BJ (cell line): ENCODE measurements at regions not wholly inside any gene's neighbourhood (a gene's known extent, or its start where the extent isn't known, plus 50 kb on each side); places are given as distances from the start of the nearest gene placed in this dataset.
A peak's percentile ranks its signal among the peaks of the same experiment; 100 is the strongest.

ENCODE experiments used
- CTCF ChIA-PET: fragments of 350-600 bp; formaldehyde crosslinking; extraction: SDS; loops from one replicate; lab custom pipeline; 2021; ENCODE audit warnings: antibody characterized with exemption, inconsistent platforms; lab: Yijun Ruan, JAX
- POLR2A ChIA-PET: fragments of 300-600 bp; sonication (Branson Sonifier 250); formaldehyde crosslinking; extraction: SDS; loops from one replicate; lab custom pipeline; 2021; ENCODE audit warnings: antibody characterized with exemption; lab: Charles Lee
- DNase-seq: peaks from one replicate; pipeline ENCODE4 v3.0.0-alpha.2; 2011; ENCODE audit warnings: low read depth
- H3K27me3 ChIP-seq: 2 replicates; pipeline ENCODE4 v1.6.0; 2011; ENCODE audit warnings: low read length; ENCODE audit not compliant: control insufficient read depth, insufficient read depth
- H3K36me3 ChIP-seq: 2 replicates; pipeline ENCODE4 v1.5.1; 2011; ENCODE audit warnings: low read length; ENCODE audit not compliant: control insufficient read depth, insufficient read depth
- H3K4me3 ChIP-seq: 2 replicates; pipeline ENCODE4 v1.5.1; 2011; ENCODE audit warnings: low read depth, mild to moderate bottlenecking, control low read depth, low read length
- CTCF ChIP-seq: IDR thresholded peaks from 2 replicates; pipeline ENCODE4 v1.5.1; 2011; ENCODE audit warnings: low read depth, mild to moderate bottlenecking, control low read depth, inconsistent platforms, low read length, moderate library complexity; ENCODE audit not compliant: insufficient read depth

- ChIA-PET POLR2A (no interaction called here), CTCF (interaction anchor here (0.8 to 1.9 kb wide), 4 partner anchors 23 to 127 kb away, joined by 3 to 8 read pairs (median 4); partner anchors contain the start of gene RRBP1)
These were observed 109.7 kb downstream of the BANF2 start for GRCh38 chr20:17809362-17810061.

DNA sequence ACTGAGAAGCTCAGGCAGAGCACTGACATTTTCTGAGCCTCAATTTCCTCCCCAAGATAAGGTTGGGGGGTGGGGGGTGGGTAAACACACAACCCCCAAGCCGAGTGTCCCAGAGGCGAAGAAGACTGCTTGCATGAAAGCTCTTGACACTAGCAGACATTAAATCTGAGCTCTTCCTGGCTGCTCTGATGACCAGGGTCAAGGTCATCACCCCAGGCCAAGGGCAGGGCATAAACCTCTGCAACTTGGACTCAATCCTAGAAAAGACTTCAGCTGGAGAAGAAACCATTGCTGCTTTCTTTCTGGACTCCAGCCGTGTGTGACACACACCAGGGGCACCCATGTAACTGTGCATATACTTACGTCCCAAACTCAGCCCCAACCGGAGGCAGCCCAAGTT, 109.0 kb downstream of the BANF2 start:
- Histone ChIP-seq H3K27me3 (no peaks in the 10 kb centered on the region), H3K36me3 (no peaks in the 10 kb centered on the region), H3K4me3 (no peak overlapping the region)
- DNase-seq = no peak
- CTCF ChIA-PET = interaction anchor here (0.9 to 1.9 kb wide), 3 partner anchors 12 to 86 kb away, joined by 3 to 8 read pairs (median 5); no protein-coding TSS in a partner anchor
- POLR2A ChIA-PET = no interaction called here
- no peak for TF ChIP-seq CTCF

More at GRCh38 chr20:17809362-17810061, 109.7 kb downstream of the BANF2 start:
- no peak overlapping the region for H3K4me3 ChIP-seq
- no peaks in the 10 kb centered on the region for H3K27me3 ChIP-seq
- no peak for DNase-seq
- no peak for TF ChIP-seq CTCF
- H3K36me3 ChIP-seq = no peaks in the 10 kb centered on the region

DNA sequence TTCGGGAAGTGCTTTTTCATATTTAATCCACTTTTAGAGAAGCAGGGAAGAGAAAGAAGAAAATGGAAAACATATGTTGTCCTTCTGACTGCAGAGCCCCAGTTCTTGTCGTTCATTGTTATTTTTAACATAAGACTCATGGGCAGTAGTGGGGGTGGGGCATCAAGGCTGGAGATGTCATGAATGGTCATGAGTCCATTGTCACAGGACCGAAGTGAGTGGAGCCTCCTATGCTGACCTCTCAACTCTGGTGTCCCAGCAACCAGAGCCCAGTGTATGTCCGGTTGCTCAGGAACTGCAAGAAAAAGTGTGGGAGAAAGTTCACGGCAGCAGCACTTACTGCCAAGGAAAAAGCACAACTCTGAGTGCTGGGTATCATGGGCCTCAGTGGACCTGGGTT, 108.6 kb downstream of the BANF2 start:
- DNase-seq = peak; percentile 41
- TF ChIP-seq CTCF = no peak
- ChIA-PET POLR2A (no interaction called here), CTCF (interaction anchor here (0.9 to 1.9 kb wide), 3 partner anchors 12 to 87 kb away, joined by 3 to 8 read pairs (median 5); no protein-coding TSS in a partner anchor)
- Histone ChIP-seq H3K4me3 (no peak overlapping the region), H3K36me3 (no peaks in the 10 kb centered on the region), H3K27me3 (no peaks in the 10 kb centered on the region)

GRCh38 chr20:17807651-17808050, 107.9 kb downstream of the BANF2 start:
- no peak for TF ChIP-seq CTCF

DNA sequence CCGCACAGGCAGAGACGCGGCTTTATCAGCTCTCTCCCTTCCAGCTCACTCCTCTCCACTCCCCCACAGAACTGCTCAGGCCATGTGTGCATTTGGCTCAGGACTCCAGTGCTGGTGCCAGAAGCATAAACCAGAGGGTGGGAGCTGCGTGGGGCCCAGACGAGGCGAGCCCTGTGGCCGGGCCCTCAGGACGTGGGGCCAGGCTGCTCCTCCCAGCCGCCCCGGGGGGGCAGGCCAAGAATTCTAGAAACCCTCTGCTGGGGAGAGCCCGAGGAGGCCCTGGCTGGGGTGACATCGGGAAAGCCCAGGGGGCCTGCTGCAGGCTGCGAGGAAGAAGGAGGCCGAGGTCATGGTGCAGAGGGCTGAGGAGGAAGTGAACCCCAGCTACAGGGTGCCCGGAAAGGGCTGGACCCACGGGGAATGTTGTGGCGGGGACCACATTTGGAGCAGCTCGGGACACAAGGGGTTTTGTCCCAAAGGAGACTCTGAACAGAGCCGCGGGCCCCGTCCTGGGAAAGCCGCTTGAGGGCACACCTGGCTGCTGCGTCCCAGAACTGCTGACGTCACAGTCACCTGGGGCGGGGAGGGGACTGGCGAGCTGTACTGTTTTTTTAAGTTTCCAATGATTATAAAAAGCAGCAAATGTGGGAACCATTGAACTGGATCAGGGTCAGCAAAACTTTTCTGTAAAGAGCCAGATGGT, 107.1 kb downstream of the BANF2 start:
- no peak overlapping the region for H3K4me3 ChIP-seq
- CTCF ChIA-PET = interaction anchor here (1.0 to 2.4 kb wide), 4 partner anchors 11 to 132 kb away, joined by 3 to 13 read pairs (median 4); partner anchors contain the start of gene RRBP1

More at GRCh38 chr20:17807651-17808050, 107.9 kb downstream of the BANF2 start:
- no peak overlapping the region for H3K4me3 ChIP-seq
- CTCF ChIA-PET = interaction anchor here (2.0 to 2.4 kb wide), 2 partner anchors 12 to 126 kb away, joined by 5 to 13 read pairs; partner anchors contain the start of gene RRBP1
- H3K36me3 ChIP-seq = no peaks in the 10 kb centered on the region
- POLR2A ChIA-PET = interaction anchor here (1.2 to 1.3 kb wide), 2 partner anchors 10 to 125 kb away, joined by 3 to 5 read pairs; partner anchors contain the start of gene RRBP1
- H3K27me3 ChIP-seq = no peaks in the 10 kb centered on the region
- no peak for DNase-seq

More for the DNA sequence above, 107.1 kb downstream of the BANF2 start:
- no peaks in the 10 kb centered on the region for H3K36me3 ChIP-seq
- H3K27me3 ChIP-seq = no peaks in the 10 kb centered on the region
- peak; percentile 49 for DNase-seq
- 0 out of 2 replicates have a peak, but pooled peaks have one; percentile 9 for TF ChIP-seq CTCF
- POLR2A ChIA-PET = interaction anchor here (1.0 to 1.3 kb wide), 3 partner anchors 9 to 125 kb away, joined by 3 to 5 read pairs (median 3); partner anchors contain the start of gene RRBP1
